SK-N-SH (cell line): ENCODE measurements at regions not wholly inside any gene's neighbourhood (a gene's known extent, or its start where the extent isn't known, plus 50 kb on each side); places are given as distances from the start of the nearest gene placed in this dataset.
"Not testable (repeated sequence)": the region's sequence is repeated elsewhere in the genome, so short reads cannot be mapped to it uniquely, and the experiment has no call there.

Source experiments
- CTCF ChIA-PET: fragments of 300-600, 350-600 bp; formaldehyde crosslinking; extraction: SDS; loops from one replicate; lab custom pipeline; 2021; lab: Yijun Ruan, JAX
- POLR2A ChIA-PET: fragments of 350-600 bp; sonication (Branson Sonifier 250); formaldehyde crosslinking; extraction: SDS; loops from one replicate; lab custom pipeline; 2020; ENCODE audit warnings: antibody characterized with exemption, inconsistent platforms; lab: Yijun Ruan, JAX
- DNase-seq: peaks from one replicate; pipeline ENCODE4 v3.0.0; 2012
- H2AFZ ChIP-seq: fragments of 200-600 bp; sonication (generic); 2 replicates; pipeline ENCODE4 v1.8.1; 2016; ENCODE audit warnings: antibody characterized with exemption, mild to moderate bottlenecking, low read depth
- H3F3A ChIP-seq: fragments of 200-600 bp; sonication (generic); replicated peaks from 2 replicates; pipeline ENCODE3; 2016; ENCODE audit warnings: antibody characterized with exemption, mild to moderate bottlenecking; ENCODE audit not compliant: insufficient read depth
- H3K27ac ChIP-seq, 2 experiments: fragments of 200-500 bp in 1 of 2; fragments of 200-600 bp in 1 of 2; sonication (Bioruptor generic) in 1 of 2; sonication (generic), shearing (Covaris generic) in 1 of 2; 2 replicates each; pipeline versions ENCODE4 v1.5.1 to v1.6.1; 2014 to 2016; ENCODE audit warnings: low read depth in 2 of 2, inconsistent platforms in 1 of 2, low read length in 1 of 2, mild to moderate bottlenecking in 1 of 2, mixed read lengths in 1 of 2
- H3K27me3 ChIP-seq: fragments of 200-600 bp; sonication (generic), shearing (Covaris generic); 2 replicates; pipeline ENCODE4 v1.6.1; 2016; ENCODE audit warnings: mixed run types; ENCODE audit not compliant: insufficient read depth
- H3K36me3 ChIP-seq, 2 experiments: fragments of 200-500 bp in 1 of 2; fragments of 200-600 bp in 1 of 2; sonication (Bioruptor generic) in 1 of 2; sonication (generic) in 1 of 2; replicated peaks in 1 of 2; 2 replicates each; pipeline versions ENCODE3 to v1.5.1; 2014 to 2016; ENCODE audit warnings: low read length in 1 of 2, mild to moderate bottlenecking in 1 of 2; ENCODE audit not compliant: insufficient read depth in 2 of 2, control insufficient read depth in 1 of 2
- H3K4me1 ChIP-seq, 2 experiments: fragments of 200-500 bp in 1 of 2; fragments of 200-600 bp in 1 of 2; sonication (Bioruptor generic) in 1 of 2; sonication (generic), shearing (Covaris generic) in 1 of 2; 2 replicates each; pipeline versions ENCODE4 v1.5.1 to v1.6.1; 2014 to 2016; ENCODE audit warnings: low read depth in 1 of 2, low read length in 1 of 2, mixed run types in 1 of 2; ENCODE audit not compliant: insufficient read depth in 2 of 2, control insufficient read depth in 1 of 2
- H3K4me2 ChIP-seq: fragments of 200-600 bp; sonication (generic), shearing (Covaris generic); 2 replicates; pipeline ENCODE4 v1.6.1; 2017; ENCODE audit warnings: mixed run types
- H3K4me3 ChIP-seq, 2 experiments: fragments of 200-500 bp in 1 of 2; fragments of 200-600 bp in 1 of 2; sonication (Bioruptor generic) in 1 of 2; sonication (generic), shearing (Covaris generic) in 1 of 2; 2 replicates each; pipeline versions ENCODE4 v1.5.1 to v1.8.1; 2014 to 2016; ENCODE audit warnings: low read depth in 2 of 2, inconsistent platforms in 1 of 2, low read length in 1 of 2, mild to moderate bottlenecking in 1 of 2, mixed read lengths in 1 of 2, moderate library complexity in 1 of 2
- H3K79me2 ChIP-seq: fragments of 200-600 bp; sonication (generic); 2 replicates; pipeline ENCODE4 v1.8.1; 2017; ENCODE audit warnings: mild to moderate bottlenecking; ENCODE audit not compliant: insufficient read depth
- H3K9ac ChIP-seq: fragments of 200-600 bp; sonication (generic); 2 replicates; pipeline ENCODE4 v1.6.1; 2017; ENCODE audit warnings: mixed run types
- H3K9me2 ChIP-seq: fragments of 200-600 bp; sonication (generic); 2 replicates; pipeline ENCODE4 v1.6.1; 2017; ENCODE audit warnings: mixed run types
- H3K9me3 ChIP-seq: fragments of 200-600 bp; sonication (generic); 2 replicates; pipeline ENCODE4 v1.6.1; 2017; ENCODE audit warnings: mixed run types, mild to moderate bottlenecking, moderate library complexity
- H4K20me1 ChIP-seq: fragments of 200-600 bp; sonication (generic); 2 replicates; pipeline ENCODE4 v1.6.1; 2017; ENCODE audit warnings: mild to moderate bottlenecking, mixed run types; ENCODE audit not compliant: insufficient read depth
- CTCF ChIP-seq: fragments of 200-600 bp; sonication (generic); IDR thresholded peaks from 2 replicates; pipeline ENCODE4 v1.6.1; 2017; ENCODE audit warnings: antibody characterized with exemption, mild to moderate bottlenecking, moderate library complexity
- TAF1 ChIP-seq: IDR thresholded peaks from 2 replicates; pipeline ENCODE4 v1.6.1; 2012; ENCODE audit warnings: low read depth, mild to moderate bottlenecking, low read length, moderate library complexity, borderline replicate concordance
- YY1 ChIP-seq: IDR thresholded peaks from 2 replicates; pipeline ENCODE4 v1.4.0; 2012; ENCODE audit warnings: low read depth, mild to moderate bottlenecking
- WGBS: methylation state at CpG from one replicate; pipeline ENCODE4 v1.1.6; 2017; ENCODE audit warnings: low lambda C conversion rate; 5-methylcytosine and 5-hydroxymethylcytosine counted together

GRCh38 chr4:187668526-187669082 is 327.0 kb upstream of the ZFP42 start (continued):
- TF ChIP-seq CTCF: no peak

- H3F3A ChIP-seq, H4K20me1 ChIP-seq, H3K36me3 ChIP-seq, POLR2A ChIA-PET, CTCF ChIA-PET, H3K79me2 ChIP-seq, H3K9ac ChIP-seq, H3K9me3 ChIP-seq, H3K4me2 ChIP-seq, H3K27me3 ChIP-seq, H2AFZ ChIP-seq, H3K27ac ChIP-seq, DNase-seq, H3K9me2 ChIP-seq, H3K4me1 ChIP-seq: not testable (repeated sequence)
- peak; percentile 50 for TF ChIP-seq CTCF
- 43% methylated on average over 9 of the region's 13 CpGs for WGBS
- peak overlapping the region in 1 of 2 experiments; percentile 29; a peak in 1 of 4 replicates for H3K4me3 ChIP-seq
These were observed 324.1 kb upstream of the ZFP42 start for GRCh38 chr4:187671521-187671920.

GRCh38 chr4:187671958-187672357 is 323.6 kb upstream of the ZFP42 start:
- WGBS: 13% methylated on average over 3 of the region's 12 CpGs
- H3K4me3 ChIP-seq: peak overlapping the region in 1 of 2 experiments; percentile 29; a peak in 1 of 4 replicates
- H3K9ac ChIP-seq, H4K20me1 ChIP-seq, H3K4me2 ChIP-seq, H3K79me2 ChIP-seq, H3K27me3 ChIP-seq, H3K9me2 ChIP-seq, H3K36me3 ChIP-seq, H3K9me3 ChIP-seq, CTCF ChIA-PET, H3K4me1 ChIP-seq, H2AFZ ChIP-seq, DNase-seq, POLR2A ChIA-PET, H3K27ac ChIP-seq, H3F3A ChIP-seq: not testable (repeated sequence)

- H4K20me1 ChIP-seq, H3K4me1 ChIP-seq, H3K79me2 ChIP-seq, H3K9me3 ChIP-seq, CTCF ChIA-PET, POLR2A ChIA-PET, H3F3A ChIP-seq, H3K27me3 ChIP-seq, DNase-seq, H3K9me2 ChIP-seq, H3K36me3 ChIP-seq: not testable (repeated sequence)
- Histone ChIP-seq H3K9ac (peak overlapping the region; percentile 60; the same call in 1 of the 2 replicates), H3K4me3 (peak overlapping the region; percentile 33 to 38; a peak in 3 of 4 replicates), H3K4me2 (peak overlapping the region; percentile 65; the same call in 1 of the 2 replicates), H3K27ac (peak overlapping the region; percentile 50 to 64; a peak in 3 of 4 replicates), H2AFZ (peak overlapping the region; percentile 73; the same call in 1 of the 2 replicates)
- 43% methylated on average over 4 of the region's 12 CpGs for WGBS
- TF ChIP-seq TAF1 (0 out of 2 replicates have a peak, but pooled peaks have one; percentile 47), YY1 (peak; percentile 81; the same call in 1 of the 2 replicates)
These were observed 323.0 kb upstream of the ZFP42 start for GRCh38 chr4:187672526-187672925.
